OCI-M1 (cell line): ENCODE measurements at regions not wholly inside any gene's neighbourhood (a gene's known extent, or its start where the extent isn't known, plus 50 kb on each side); places are given as distances from the start of the nearest gene placed in this dataset.

Experiments
- DNase-seq: peaks from one replicate; lab custom pipeline; 2025; lab: John Stamatoyannopoulos, UW

- no peak for DNase-seq
Observed at GRCh38 chrX:118878977-118879376, 55.4 kb downstream of the ZCCHC12 start.

- no peak for DNase-seq
Observed at GRCh38 chrX:118879586-118879985, 56.0 kb downstream of the ZCCHC12 start.

- no peak for DNase-seq
Observed at GRCh38 chrX:118883994-118884393, 60.4 kb downstream of the ZCCHC12 start.

GRCh38 chrX:118884552-118885138, 61.0 kb downstream of the ZCCHC12 start:
- DNase-seq: peak; percentile 81

- DNase-seq: no peak
Observed at GRCh38 chrX:118893923-118894322, 70.3 kb downstream of the ZCCHC12 start.

GRCh38 chrX:118901991-118902390, 72.4 kb upstream of the LONRF3 start:
- DNase-seq: no peak

- no peak for DNase-seq
Observed at GRCh38 chrX:118904218-118904617, 70.2 kb upstream of the LONRF3 start.

GRCh38 chrX:118904664-118905063, 69.8 kb upstream of the LONRF3 start:
- DNase-seq: no peak
